Small intestine (tissue), 7 donors: ENCODE measurements at regions not wholly inside any gene's neighbourhood (a gene's known extent, or its start where the extent isn't known, plus 50 kb on each side); places are given as distances from the start of the nearest gene placed in this dataset.
"Not testable (repeated sequence)": the region's sequence is repeated elsewhere in the genome, so short reads cannot be mapped to it uniquely, and the experiment has no call there.

Source experiments
- DNase-seq, 2 donors: peaks; one replicate each; pipeline versions ENCODE4 v3.0.0 to v3.0.0-alpha.2; 2013
- FAIRE-seq: peaks from 2 replicates; lab custom pipeline; 2012; peaks lifted over from hg19 to GRCh38; lab: Jason Lieb, UNC
- H3K27ac ChIP-seq, 3 donors: one replicate each; pipeline ENCODE4 v1.5.1; 2013; ENCODE audit warnings: low read length in 2 of 3, mild to moderate bottlenecking in 2 of 3, control low read depth in 1 of 3, inconsistent platforms in 1 of 3, low read depth in 1 of 3, moderate library complexity in 1 of 3
- H3K27me3 ChIP-seq, 3 donors: one replicate each; pipeline ENCODE4 v1.6.1; 2013; ENCODE audit warnings: low read length in 3 of 3, inconsistent platforms in 1 of 3; ENCODE audit not compliant: control insufficient read depth in 3 of 3, insufficient read depth in 3 of 3
- H3K36me3 ChIP-seq, 3 donors: one replicate each; pipeline ENCODE4 v1.6.1; 2013; ENCODE audit warnings: low read length in 3 of 3, inconsistent platforms in 1 of 3, low read depth in 1 of 3, mild to moderate bottlenecking in 1 of 3, moderate library complexity in 1 of 3; ENCODE audit not compliant: control insufficient read depth in 3 of 3, insufficient read depth in 2 of 3
- H3K4me1 ChIP-seq, 3 donors: one replicate each; pipeline ENCODE4 v1.6.1; 2013; ENCODE audit warnings: low read length in 2 of 3, inconsistent platforms in 1 of 3, low read depth in 1 of 3, mild to moderate bottlenecking in 1 of 3, moderate library complexity in 1 of 3; ENCODE audit not compliant: control insufficient read depth in 3 of 3, insufficient read depth in 2 of 3
- H3K4me3 ChIP-seq, 3 donors: one replicate each; pipeline ENCODE4 v1.5.1; 2013; ENCODE audit warnings: low read length in 3 of 3, control low read depth in 1 of 3, inconsistent platforms in 1 of 3, low read depth in 1 of 3, mild to moderate bottlenecking in 1 of 3, moderate library complexity in 1 of 3
- H3K9me3 ChIP-seq, 2 donors: one replicate each; pipeline ENCODE4 v1.6.1; 2013; ENCODE audit warnings: low read depth in 1 of 2, low read length in 1 of 2; ENCODE audit not compliant: control insufficient read depth in 2 of 2, insufficient read depth in 1 of 2
- WGBS, 3 donors: extraction: QIAGEN DNeasy Blood & Tissue Kit; methylation state at CpG; one replicate each; pipeline ENCODE4 v1.1.7; 2013; 5-methylcytosine and 5-hydroxymethylcytosine counted together
- donor health status: healthy with polysubstance abuse.
- donor health status: control.
- donor health status: control.
- donor health status: Bipolar disorder and iron deficiency.
- donor health status: healthy.

GRCh38 chr9:68637020-68637419, 68.0 kb upstream of the PIP5K1B start:
- Histone ChIP-seq H3K27me3 (no peaks in the 10 kb centered on the region), H3K4me1 (peaks cover 0 to 2% (median 0%) of the 10 kb centered on the region in 3 donors), H3K9me3 (no peaks in the 10 kb centered on the region), H3K27ac (peak overlapping the region in 1 of 3 donors; percentile 81), H3K4me3 (no peak overlapping the region), H3K36me3 (no peaks in the 10 kb centered on the region)
- FAIRE-seq (no peak), DNase-seq (peak; percentile 55 to 68)
- 18 to 57% (median 24%) methylated on average over 3 of the region's 3 CpGs for WGBS, 3 donors

- H3K36me3 ChIP-seq, DNase-seq, H3K27me3 ChIP-seq, H3K27ac ChIP-seq, H3K4me3 ChIP-seq, H3K4me1 ChIP-seq, FAIRE-seq, H3K9me3 ChIP-seq: not testable (repeated sequence)
- 92 to 93% (median 92%) methylated on average over 7 of the region's 7 CpGs for WGBS, 3 donors
Observed at GRCh38 chr9:68639261-68639660, 65.8 kb upstream of the PIP5K1B start.

- no peak for DNase-seq
- H3K27ac ChIP-seq, result no peak overlapping the region
- H3K36me3 ChIP-seq, result no peaks in the 10 kb centered on the region
- no peak for FAIRE-seq
- WGBS, 3 donors, result 82 to 89% (median 88%) methylated on average over 4 of the region's 4 CpGs
- H3K9me3 ChIP-seq, result no peaks in the 10 kb centered on the region
- no peak overlapping the region for H3K4me3 ChIP-seq
- peaks cover 0 to 2% (median 0%) of the 10 kb centered on the region in 3 donors for H3K4me1 ChIP-seq
- no peaks in the 10 kb centered on the region for H3K27me3 ChIP-seq
Observed at GRCh38 chr9:68640421-68641089, 64.5 kb upstream of the PIP5K1B start.

- no peaks in the 10 kb centered on the region for H3K36me3 ChIP-seq
- FAIRE-seq (no peak), DNase-seq (no peak)
- H3K4me3 ChIP-seq, result no peak overlapping the region
- H3K9me3 ChIP-seq, result no peaks in the 10 kb centered on the region
- WGBS, 3 donors, result 72 to 83% (median 77%) methylated on average over 11 of the region's 11 CpGs
- no peaks in the 10 kb centered on the region for H3K27me3 ChIP-seq
- H3K27ac ChIP-seq, result no peak overlapping the region
- no peaks in the 10 kb centered on the region for H3K4me1 ChIP-seq
Observed at GRCh38 chr9:68643901-68644809, 60.9 kb upstream of the PIP5K1B start.

- no peak for FAIRE-seq
- no peak for DNase-seq
- WGBS, 3 donors, result 80 to 85% (median 81%) methylated on average over 3 of the region's 3 CpGs
Observed at GRCh38 chr9:68644831-68645230, 60.2 kb upstream of the PIP5K1B start.

GRCh38 chr9:68648164-68648563, 56.9 kb upstream of the PIP5K1B start:
- Histone ChIP-seq H3K9me3 (no peaks in the 10 kb centered on the region), H3K27me3 (no peaks in the 10 kb centered on the region), H3K4me1 (no peaks in the 10 kb centered on the region), H3K4me3 (no peak overlapping the region), H3K27ac (no peak overlapping the region), H3K36me3 (no peaks in the 10 kb centered on the region)
- FAIRE-seq (no peak), DNase-seq (no peak)
- WGBS, 3 donors, result 87 to 90% (median 88%) methylated on average over 3 of the region's 3 CpGs

More at GRCh38 chr9:68644831-68645230, 60.2 kb upstream of the PIP5K1B start:
- Histone ChIP-seq H3K4me1 (no peaks in the 10 kb centered on the region), H3K9me3 (no peaks in the 10 kb centered on the region), H3K27me3 (no peaks in the 10 kb centered on the region), H3K27ac (no peak overlapping the region), H3K4me3 (no peak overlapping the region), H3K36me3 (no peaks in the 10 kb centered on the region)

GRCh38 chr9:68648971-68649370, 56.1 kb upstream of the PIP5K1B start:
- Histone ChIP-seq H3K27me3 (no peaks in the 10 kb centered on the region), H3K27ac (no peak overlapping the region), H3K36me3 (no peaks in the 10 kb centered on the region), H3K9me3 (no peaks in the 10 kb centered on the region), H3K4me3 (no peak overlapping the region), H3K4me1 (no peaks in the 10 kb centered on the region)
- no peak for DNase-seq
- FAIRE-seq, result no peak
- WGBS, 3 donors, result 70 to 82% (median 71%) methylated on average over 1 of the region's 1 CpG

GRCh38 chr9:68651280-68651893, 53.7 kb upstream of the PIP5K1B start:
- Histone ChIP-seq H3K36me3 (no peaks in the 10 kb centered on the region), H3K4me1 (no peaks in the 10 kb centered on the region), H3K27me3 (no peaks in the 10 kb centered on the region), H3K9me3 (no peaks in the 10 kb centered on the region), H3K27ac (no peak overlapping the region), H3K4me3 (no peak overlapping the region)
- WGBS, 3 donors, result 86 to 87% (median 86%) methylated on average over 3 of the region's 3 CpGs
- DNase-seq (no peak), FAIRE-seq (no peak)
